ACC112 (cell line): ENCODE measurements at regions not wholly inside any gene's neighbourhood (a gene's known extent, or its start where the extent isn't known, plus 50 kb on each side); places are given as distances from the start of the nearest gene placed in this dataset.
"Not testable (repeated sequence)": the region's sequence is repeated elsewhere in the genome, so short reads cannot be mapped to it uniquely, and the experiment has no call there.

ENCODE experiments used
- H2AFZ ChIP-seq: fragments of 200-600 bp; sonication (generic); one replicate; pipeline ENCODE4 v1.6.0; 2017; ENCODE audit warnings: antibody characterized with exemption, low read length; ENCODE audit not compliant: unreplicated experiment
- H3K27ac ChIP-seq: fragments of 200-600 bp; sonication (generic); 2 replicates; pipeline ENCODE4 v1.5.1; 2014; ENCODE audit warnings: low read depth, mild to moderate bottlenecking, antibody characterized with exemption, low read length, moderate library complexity
- H3K27me3 ChIP-seq: fragments of 200-600 bp; sonication (generic); 2 replicates; pipeline ENCODE4 v1.6.1; 2014; ENCODE audit warnings: mild to moderate bottlenecking, antibody characterized with exemption, low read length, moderate library complexity, mixed read lengths; ENCODE audit not compliant: insufficient read depth
- H3K36me3 ChIP-seq: fragments of 200-600 bp; sonication (generic); 2 replicates; pipeline ENCODE4 v1.6.1; 2016; ENCODE audit warnings: mild to moderate bottlenecking, antibody characterized with exemption, low read length, moderate library complexity, mixed read lengths; ENCODE audit not compliant: insufficient read depth
- H3K4me1 ChIP-seq: fragments of 200-600 bp; sonication (generic); one replicate; pipeline ENCODE4 v1.6.1; 2016; ENCODE audit warnings: low read length, mixed read lengths; ENCODE audit not compliant: insufficient read depth, unreplicated experiment, control insufficient read depth
- H3K4me3 ChIP-seq: fragments of 200-600 bp; sonication (generic); 2 replicates; pipeline ENCODE4 v1.5.1; 2014; ENCODE audit warnings: mild to moderate bottlenecking, low read depth, low read length
- H3K79me2 ChIP-seq: fragments of 200-600 bp; sonication (generic); one replicate; pipeline ENCODE4 v1.6.0; 2016; ENCODE audit warnings: low read length; ENCODE audit not compliant: control insufficient read depth, unreplicated experiment, insufficient read depth

DNA sequence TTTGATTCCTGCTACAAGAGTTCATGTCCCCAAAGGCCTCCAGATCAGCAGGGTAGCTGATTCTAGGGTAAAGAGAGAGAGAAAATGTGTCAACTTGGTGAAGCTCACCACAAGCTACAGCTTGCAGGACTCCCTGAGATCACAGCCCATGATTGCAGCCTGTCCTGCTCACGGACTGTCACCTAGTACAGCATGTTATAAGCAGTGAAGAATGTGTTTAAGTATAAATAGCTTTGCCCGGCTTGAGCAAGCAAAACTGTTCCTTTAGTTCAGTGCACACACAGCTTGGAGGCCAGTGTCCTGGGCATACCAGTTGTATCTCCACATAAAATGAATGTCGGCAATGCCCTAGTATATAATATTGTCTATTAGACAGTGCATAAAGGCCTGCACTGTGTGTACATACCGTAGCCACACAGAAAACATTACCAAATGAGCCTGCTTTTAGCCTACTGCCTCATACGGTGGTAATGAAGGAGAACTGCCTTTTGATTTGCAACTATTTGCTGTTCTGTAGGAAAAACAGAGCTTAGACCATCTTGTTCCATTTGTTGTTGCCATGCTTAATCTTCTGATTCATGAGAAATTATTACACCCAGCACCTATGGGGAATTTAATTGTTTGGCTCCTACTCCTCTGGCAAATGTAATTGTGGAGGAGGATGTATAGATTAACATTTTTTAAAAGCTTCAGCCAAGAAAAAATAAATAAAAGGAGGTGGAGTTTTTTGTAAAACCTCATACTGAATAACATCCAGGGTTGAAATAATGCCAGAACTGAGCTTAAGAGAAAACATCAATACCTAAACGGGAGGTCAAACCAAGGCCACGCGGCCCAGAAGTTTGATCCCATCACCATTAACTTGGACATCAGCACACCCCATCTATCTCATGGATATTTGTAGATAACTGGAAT, 108.1 kb upstream of the G2E3 start:
- Histone ChIP-seq H3K79me2 (no peaks in the 10 kb centered on the region), H3K27ac (no peak overlapping the region), H3K27me3 (no peaks in the 10 kb centered on the region), H3K4me1 (no peaks in the 10 kb centered on the region), H2AFZ (no peak overlapping the region), H3K36me3 (no peaks in the 10 kb centered on the region), H3K4me3 (no peak overlapping the region)

DNA sequence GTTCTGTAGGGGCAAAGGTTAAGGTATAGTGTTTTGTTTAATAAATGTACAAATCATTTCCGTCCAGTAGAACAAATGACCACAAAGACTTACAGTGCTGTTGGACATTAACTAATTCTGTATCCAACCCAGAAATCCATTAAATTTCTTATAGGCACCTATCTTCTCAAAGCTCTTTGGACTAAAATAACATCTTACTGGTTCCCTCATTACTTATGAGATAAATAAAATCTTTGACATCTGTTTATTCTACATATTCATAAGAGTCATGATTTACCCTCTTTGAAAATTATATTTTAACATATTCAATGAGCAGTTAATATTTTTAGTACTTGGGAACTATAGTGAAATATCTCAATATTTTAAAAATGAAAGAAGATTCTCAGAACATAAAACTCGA, 102.7 kb upstream of the G2E3 start:
- no peak overlapping the region for H3K27ac ChIP-seq
- H3K36me3 ChIP-seq, result no peaks in the 10 kb centered on the region
- peaks cover 20% of the 10 kb centered on the region; the same call in 1 of the 2 replicates for H3K27me3 ChIP-seq
- no peak overlapping the region for H3K4me3 ChIP-seq
- no peaks in the 10 kb centered on the region for H3K4me1 ChIP-seq
- no peaks in the 10 kb centered on the region for H3K79me2 ChIP-seq
- no peak overlapping the region for H2AFZ ChIP-seq

DNA sequence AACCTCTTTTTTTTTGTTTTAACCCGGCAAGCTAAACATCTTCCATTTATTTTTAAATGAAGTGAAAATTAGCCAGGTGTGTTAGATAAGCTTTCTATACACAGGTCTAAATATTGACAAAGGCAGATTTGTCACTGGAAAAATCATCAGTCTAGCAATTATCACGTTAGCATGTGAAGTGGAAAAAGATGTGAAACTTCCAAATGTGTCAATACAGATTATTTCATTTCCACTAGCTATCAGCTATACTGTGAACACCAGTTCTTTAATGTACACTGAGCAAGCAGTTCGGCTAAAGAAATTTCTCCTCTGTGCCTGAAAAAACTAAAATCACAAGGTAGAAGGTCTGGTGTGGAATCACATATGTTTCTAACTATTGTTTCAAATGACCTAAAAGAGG, 96.6 kb upstream of the G2E3 start:
- Histone ChIP-seq H2AFZ (no peak overlapping the region), H3K36me3 (no peaks in the 10 kb centered on the region), H3K79me2 (no peaks in the 10 kb centered on the region), H3K27me3 (peaks cover 60% of the 10 kb centered on the region), H3K4me3 (no peak overlapping the region), H3K27ac (no peak overlapping the region), H3K4me1 (no peaks in the 10 kb centered on the region)

DNA sequence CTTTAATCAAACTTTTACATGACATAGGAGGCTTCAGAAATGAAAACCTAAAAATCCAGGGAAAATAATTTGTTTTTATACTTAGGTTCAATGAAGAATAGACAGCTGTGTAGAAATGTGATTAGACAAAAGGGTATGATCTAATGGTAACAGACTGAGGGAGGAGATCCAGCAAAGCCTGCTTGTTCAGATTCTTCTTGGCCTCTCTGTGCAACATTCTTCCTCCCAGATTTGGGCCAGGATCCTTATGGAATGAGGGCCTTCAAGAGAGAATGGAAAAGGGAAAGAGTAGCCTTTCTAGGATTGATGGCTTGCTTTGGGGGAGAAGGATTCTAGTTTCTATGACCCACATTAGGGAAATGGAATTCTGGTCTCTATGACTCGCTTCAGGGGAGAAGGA, 94.5 kb upstream of the G2E3 start:
- no peak overlapping the region for H3K4me3 ChIP-seq
- H3K27ac ChIP-seq, result no peak overlapping the region
- H3K79me2 ChIP-seq, result no peaks in the 10 kb centered on the region
- H3K27me3 ChIP-seq, result peaks cover 72% of the 10 kb centered on the region
- H2AFZ ChIP-seq, result no peak overlapping the region
- no peaks in the 10 kb centered on the region for H3K4me1 ChIP-seq
- H3K36me3 ChIP-seq, result no peaks in the 10 kb centered on the region

DNA sequence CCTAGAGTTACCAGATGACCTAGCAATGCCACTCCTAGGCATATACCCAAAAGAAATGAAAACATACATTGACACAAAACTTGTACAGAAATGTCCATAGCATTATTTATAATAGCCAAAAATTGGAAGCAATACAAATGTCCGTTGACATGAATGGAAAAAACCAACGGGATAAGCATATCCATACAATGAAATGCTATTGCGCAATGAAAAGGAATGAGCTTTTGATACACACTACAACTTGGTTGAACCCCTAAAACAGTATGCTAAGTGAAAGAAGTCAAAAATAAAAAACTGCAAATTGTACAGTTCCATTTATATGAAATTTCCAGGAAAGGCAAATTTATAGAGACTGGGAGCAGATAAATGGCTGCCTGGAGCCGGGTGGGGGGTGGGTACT, 90.6 kb upstream of the G2E3 start:
- H3K4me1 ChIP-seq, result no peaks in the 10 kb centered on the region
- no peaks in the 10 kb centered on the region for H3K36me3 ChIP-seq
- no peak overlapping the region for H2AFZ ChIP-seq
- no peak overlapping the region for H3K4me3 ChIP-seq
- H3K79me2 ChIP-seq, result no peaks in the 10 kb centered on the region
- H3K27ac ChIP-seq, result no peak overlapping the region
- H3K27me3 ChIP-seq, result peaks cover 69% of the 10 kb centered on the region

DNA sequence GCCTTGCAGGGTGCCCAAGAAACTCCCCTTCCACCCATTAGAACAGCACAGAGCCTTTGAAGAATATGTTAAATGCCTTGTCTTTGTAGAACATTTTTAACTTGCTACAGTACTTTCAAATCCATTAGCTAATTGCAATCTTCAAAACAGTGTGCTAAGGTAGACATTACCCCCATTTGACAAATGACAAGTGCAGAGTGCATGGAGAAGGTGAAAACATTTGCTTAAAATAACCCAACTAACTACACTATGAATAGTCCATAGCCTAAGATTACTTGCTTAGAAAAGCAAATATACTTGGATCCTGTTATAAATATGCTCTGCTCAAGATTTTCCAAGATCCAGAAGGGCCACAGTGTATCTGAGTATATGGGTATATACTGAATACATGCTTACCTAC, 87.0 kb upstream of the G2E3 start:
- no peaks in the 10 kb centered on the region for H3K36me3 ChIP-seq
- no peaks in the 10 kb centered on the region for H3K4me1 ChIP-seq
- H3K4me3 ChIP-seq, result no peak overlapping the region
- H2AFZ ChIP-seq, result no peak overlapping the region
- H3K27me3 ChIP-seq, result peaks cover 49% of the 10 kb centered on the region
- H3K79me2 ChIP-seq, result no peaks in the 10 kb centered on the region
- no peak overlapping the region for H3K27ac ChIP-seq

DNA sequence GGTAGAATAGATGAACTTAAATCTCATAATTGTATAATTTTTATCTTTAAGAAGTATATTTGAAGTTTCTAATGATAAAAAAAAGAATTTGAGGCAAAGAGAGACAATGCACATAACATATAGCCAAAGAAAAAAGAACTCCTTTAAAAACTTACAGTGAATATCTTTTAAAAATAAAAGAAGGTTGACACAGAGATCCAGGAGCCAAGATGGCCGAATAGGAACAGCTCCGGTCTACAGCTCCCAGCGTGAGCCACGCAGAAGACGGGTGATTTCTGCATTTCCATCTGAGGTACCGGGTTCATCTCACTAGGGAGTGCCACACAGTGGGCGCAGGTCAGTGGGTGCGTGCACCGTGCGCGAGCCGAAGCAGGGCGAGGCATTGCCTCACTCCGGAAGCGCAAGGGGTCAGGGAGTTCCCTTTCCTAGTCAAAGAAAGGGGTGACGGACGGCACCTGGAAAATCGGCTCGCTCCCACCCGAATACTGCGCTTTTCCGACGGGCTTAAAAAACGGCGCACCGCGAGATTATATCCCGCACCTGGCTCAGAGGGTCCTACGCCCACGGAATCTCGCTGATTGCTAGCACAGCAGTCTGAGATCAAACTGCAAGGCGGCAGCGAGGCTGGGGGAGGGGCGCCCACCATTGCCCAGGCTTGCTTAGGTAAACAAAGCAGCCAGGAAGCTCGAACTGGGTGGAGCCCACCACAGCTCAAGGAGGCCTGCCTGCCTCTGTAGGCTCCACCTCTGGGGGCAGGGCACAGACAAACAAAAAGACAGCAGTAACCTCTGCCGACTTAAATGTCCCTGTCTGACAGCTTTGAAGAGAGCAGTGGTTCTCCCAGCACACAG, 84.9 kb upstream of the G2E3 start:
- not testable (repeated sequence) for H3K27ac ChIP-seq, H3K79me2 ChIP-seq, H3K4me1 ChIP-seq, H3K36me3 ChIP-seq, H3K4me3 ChIP-seq, H2AFZ ChIP-seq
- H3K27me3 ChIP-seq, result peaks cover 38% of the 10 kb centered on the region

DNA sequence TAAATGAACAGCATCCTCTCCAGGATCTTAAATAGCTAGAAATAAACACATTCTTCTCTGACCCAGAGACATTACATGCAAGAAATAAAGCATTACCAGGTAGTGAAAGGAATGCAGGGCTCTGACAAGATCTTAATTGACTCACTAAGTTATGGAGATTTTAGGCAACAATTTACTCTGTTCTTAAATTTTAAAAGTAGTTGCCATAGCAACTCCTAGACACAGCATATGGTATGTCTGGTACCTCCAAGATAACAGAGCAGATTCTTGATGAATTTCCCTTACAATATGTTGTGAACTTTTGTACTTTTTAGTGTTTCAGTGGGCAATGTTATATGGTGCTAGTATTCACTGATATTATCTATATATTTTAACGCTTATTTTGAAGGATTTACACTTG, 76.7 kb upstream of the G2E3 start:
- Histone ChIP-seq H3K27me3 (peaks cover 41% of the 10 kb centered on the region; the same call in 1 of the 2 replicates), H3K4me3 (no peak overlapping the region), H2AFZ (no peak overlapping the region), H3K27ac (no peak overlapping the region), H3K36me3 (no peaks in the 10 kb centered on the region), H3K4me1 (no peaks in the 10 kb centered on the region), H3K79me2 (no peaks in the 10 kb centered on the region)

DNA sequence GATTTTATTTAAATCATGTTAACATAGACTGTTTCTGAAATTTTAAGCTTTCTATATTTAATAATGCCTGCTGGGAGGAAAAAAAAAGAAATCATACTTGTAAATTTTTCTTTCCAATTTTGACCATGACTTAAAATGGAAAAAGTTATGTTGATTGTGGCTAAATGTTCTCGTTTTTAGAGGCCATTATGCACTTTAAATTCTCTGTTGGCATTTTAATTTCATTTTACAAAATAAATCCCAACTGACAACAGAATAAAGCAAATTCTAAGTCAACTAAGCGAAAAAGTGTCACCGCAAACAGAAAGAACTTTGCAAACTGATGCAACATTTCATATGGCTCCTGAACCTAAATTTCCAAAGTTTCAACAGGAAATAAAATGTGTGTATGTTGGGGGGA, 74.8 kb upstream of the G2E3 start:
- Histone ChIP-seq H3K27ac (no peak overlapping the region), H3K27me3 (peaks cover 48% of the 10 kb centered on the region; the same call in 1 of the 2 replicates), H3K79me2 (no peaks in the 10 kb centered on the region), H2AFZ (no peak overlapping the region), H3K4me3 (no peak overlapping the region), H3K36me3 (no peaks in the 10 kb centered on the region), H3K4me1 (no peaks in the 10 kb centered on the region)

DNA sequence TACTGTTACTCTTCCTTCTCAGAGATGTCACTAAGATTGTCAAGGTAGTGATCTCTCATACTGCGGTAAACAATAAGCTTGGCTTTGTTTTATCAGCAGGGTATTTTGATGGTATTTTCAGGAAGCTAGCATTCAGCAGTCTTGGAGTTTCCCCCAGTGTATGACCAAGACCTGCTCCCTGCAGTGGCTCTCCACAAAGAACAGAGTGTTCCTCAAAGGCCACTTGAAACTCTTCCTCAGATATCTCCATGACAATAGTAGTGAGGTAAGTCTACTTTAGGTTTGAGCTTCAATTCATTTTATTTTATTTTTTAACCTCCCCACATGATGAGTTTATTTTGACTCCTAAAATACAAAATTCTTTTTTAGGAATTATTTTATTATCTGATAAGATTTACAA, 74.0 kb upstream of the G2E3 start:
- Histone ChIP-seq H3K27me3 (peaks cover 48% of the 10 kb centered on the region; the same call in 1 of the 2 replicates), H3K36me3 (no peaks in the 10 kb centered on the region), H3K4me1 (no peaks in the 10 kb centered on the region), H3K4me3 (no peak overlapping the region), H3K79me2 (no peaks in the 10 kb centered on the region), H3K27ac (no peak overlapping the region), H2AFZ (no peak overlapping the region)
